GM18951 (cell line): ENCODE measurements at regions not wholly inside any gene's neighbourhood (a gene's known extent, or its start where the extent isn't known, plus 50 kb on each side); places are given as distances from the start of the nearest gene placed in this dataset.

Source experiments
- POLR2A ChIP-seq: IDR thresholded peaks from 4 replicates; pipeline ENCODE4 v1.6.1; 2011; ENCODE audit warnings: mild to moderate bottlenecking; ENCODE audit not compliant: insufficient read length, insufficient read depth; ENCODE audit errors: extremely low read depth
- in situ Hi-C: fragments of 300-500 bp; cut with MboI; formaldehyde crosslinking; loops from one replicate; pipeline ENCODE4 v1.12.0; 2022; ENCODE audit warnings: low sequenced_read_pairs, mixed read lengths, inconsistent platforms; ENCODE audit not compliant: unreplicated experiment

DNA sequence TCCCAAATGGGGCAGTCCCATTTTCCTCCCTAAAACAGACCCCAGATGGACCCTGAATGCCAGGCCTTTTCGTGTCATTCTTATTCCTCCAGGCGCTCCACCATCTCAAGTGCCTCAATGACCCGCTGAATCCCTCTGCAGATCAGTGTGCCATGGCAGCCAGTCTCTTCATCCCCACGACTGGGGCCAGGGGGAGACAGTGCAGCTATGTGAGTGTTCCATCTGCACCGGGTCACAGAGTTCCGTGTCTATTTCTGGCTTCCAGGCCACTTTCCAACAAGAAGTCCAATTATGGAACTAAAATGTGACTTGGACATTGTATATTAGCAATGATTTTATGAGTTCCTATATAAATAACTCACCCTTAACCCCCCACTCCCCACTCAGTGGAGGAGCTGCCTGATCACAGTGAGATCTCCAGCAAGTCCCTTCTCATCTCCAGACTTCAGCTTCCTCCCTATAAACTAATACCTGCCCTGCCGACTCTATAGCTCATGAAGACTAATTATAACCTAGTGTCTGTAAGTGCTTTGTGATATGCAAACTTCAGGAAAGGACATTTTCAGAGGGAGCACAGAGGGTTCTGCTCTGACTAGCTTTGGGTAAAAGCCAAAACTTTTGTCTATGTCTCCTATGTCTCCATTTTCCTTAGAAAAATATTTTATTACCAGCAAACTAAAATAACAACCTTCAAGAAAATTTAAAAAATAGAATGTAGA lies 56.3 kb upstream of the NFASC start:
- in situ Hi-C loops, result loop anchor here (25.0 kb wide), 1 partner anchor 377 kb away; no protein-coding TSS in a partner anchor
- no peak for TF ChIP-seq POLR2A

- in situ Hi-C loops, result loop anchor here (25.0 kb wide), 1 partner anchor 380 kb away; no protein-coding TSS in a partner anchor
- TF ChIP-seq POLR2A, result no peak
These were observed 53.3 kb upstream of the NFASC start for GRCh38 chr1:204817341-204817740.

- no peak for TF ChIP-seq POLR2A
- in situ Hi-C loops, result loop anchor here (25.0 kb wide), 1 partner anchor 382 kb away; no protein-coding TSS in a partner anchor
These were observed 51.7 kb upstream of the NFASC start for GRCh38 chr1:204818998-204819397.

DNA sequence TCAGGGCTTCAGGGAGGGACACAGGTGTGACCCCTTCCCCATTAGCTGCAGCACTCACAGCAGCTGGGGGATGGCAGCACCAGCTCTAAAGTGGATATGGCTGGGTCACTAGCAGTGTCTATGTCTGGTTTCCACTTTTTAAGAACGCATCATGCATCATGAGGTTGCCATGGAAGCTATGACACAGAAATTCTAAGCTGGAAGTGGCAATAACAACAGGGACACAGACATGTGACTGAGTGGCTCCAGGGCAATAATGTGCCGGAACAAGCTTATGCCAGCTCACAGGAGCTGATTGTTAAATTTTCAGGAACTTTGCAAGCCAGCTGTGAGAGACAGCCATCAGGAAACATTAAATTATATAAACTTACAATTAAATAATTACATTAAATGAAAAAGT lies 51.2 kb upstream of the NFASC start:
- TF ChIP-seq POLR2A, result no peak
- in situ Hi-C loops, result loop anchor here (25.0 kb wide), 1 partner anchor 382 kb away; no protein-coding TSS in a partner anchor
